ENCODE measurements at regions not wholly inside any gene's neighbourhood (a gene's known extent, or its start where the extent isn't known, plus 50 kb on each side); places are given as distances from the start of the nearest gene placed in this dataset.

DNA sequence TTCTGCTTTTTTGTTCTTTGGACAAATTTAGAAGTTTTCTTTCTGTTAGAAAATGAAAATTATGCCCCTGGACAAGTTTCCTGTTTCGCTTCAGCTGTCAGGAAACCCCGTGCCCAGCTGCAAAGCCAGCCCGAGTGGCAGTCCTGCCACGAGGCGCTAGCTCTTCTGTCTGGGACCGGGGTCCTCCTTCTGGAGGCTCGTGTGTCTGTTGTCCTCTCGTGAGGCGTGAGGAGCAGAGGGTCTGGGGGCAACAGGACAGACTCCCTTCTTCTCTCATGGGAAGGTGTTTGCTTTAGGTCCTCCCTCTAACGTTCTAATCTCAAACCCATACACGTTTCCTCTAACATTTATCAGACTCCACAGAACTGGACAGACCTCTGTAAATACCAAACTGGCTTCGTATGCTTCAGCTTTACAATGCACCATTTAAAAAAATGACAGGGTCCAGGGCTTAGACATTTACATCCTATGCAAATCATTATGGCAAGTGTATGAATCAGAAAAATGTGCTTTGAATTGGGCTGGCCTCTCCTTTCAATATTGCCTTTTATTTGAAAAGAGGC, 184.5 kb upstream of the SHH start:
- Mint-ChIP-seq H3K4me1 (no peaks in the 10 kb centered on the region), H3K4me3 (no peak overlapping the region), H3K27ac (ENCODE audit: unreplicated experiment) (no peak overlapping the region), H3K9me3 (no peaks in the 10 kb centered on the region), H3K36me3 (ENCODE audit: low read depth) (no peaks in the 10 kb centered on the region), H3K27me3 (ENCODE audit: low read depth) (no peaks in the 10 kb centered on the region)
- TF ChIP-seq, protein P1, sequence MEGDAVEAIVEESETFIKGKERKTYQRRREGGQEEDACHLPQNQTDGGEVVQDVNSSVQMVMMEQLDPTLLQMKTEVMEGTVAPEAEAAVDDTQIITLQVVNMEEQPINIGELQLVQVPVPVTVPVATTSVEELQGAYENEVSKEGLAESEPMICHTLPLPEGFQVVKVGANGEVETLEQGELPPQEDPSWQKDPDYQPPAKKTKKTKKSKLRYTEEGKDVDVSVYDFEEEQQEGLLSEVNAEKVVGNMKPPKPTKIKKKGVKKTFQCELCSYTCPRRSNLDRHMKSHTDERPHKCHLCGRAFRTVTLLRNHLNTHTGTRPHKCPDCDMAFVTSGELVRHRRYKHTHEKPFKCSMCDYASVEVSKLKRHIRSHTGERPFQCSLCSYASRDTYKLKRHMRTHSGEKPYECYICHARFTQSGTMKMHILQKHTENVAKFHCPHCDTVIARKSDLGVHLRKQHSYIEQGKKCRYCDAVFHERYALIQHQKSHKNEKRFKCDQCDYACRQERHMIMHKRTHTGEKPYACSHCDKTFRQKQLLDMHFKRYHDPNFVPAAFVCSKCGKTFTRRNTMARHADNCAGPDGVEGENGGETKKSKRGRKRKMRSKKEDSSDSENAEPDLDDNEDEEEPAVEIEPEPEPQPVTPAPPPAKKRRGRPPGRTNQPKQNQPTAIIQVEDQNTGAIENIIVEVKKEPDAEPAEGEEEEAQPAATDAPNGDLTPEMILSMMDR (conservative IDR thresholded peaks at IDR 0.05) = no peak
- no peak for DNase-seq (ENCODE audit: low read depth, low spot score)

DNA sequence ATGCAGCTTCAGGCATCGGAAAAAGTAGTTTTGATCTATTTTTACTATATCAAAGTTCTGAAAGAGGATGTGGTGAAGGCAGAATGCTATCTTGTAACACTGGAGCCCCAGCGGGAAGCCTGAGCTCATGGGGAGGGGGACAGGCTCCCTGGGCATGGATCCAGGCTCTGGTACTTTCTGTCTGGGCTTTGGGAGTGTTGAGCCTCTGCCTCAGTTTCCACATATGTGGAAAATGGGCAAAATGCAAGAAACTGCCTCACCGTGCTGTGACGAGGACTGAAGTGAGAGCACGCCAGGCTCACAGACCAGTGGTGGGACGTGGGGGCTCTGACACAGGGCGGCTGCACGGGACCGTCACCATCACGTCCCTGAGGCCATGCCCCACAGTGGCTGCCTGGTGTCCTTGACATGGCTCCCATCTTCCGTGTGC, 182.9 kb upstream of the SHH start:
- Mint-ChIP-seq H3K9me3 (no peaks in the 10 kb centered on the region), H3K4me1 (no peaks in the 10 kb centered on the region), H3K4me3 (no peak overlapping the region), H3K36me3 (ENCODE audit: low read depth) (no peaks in the 10 kb centered on the region), H3K27ac (ENCODE audit: unreplicated experiment) (no peak overlapping the region), H3K27me3 (ENCODE audit: low read depth) (no peaks in the 10 kb centered on the region)
- DNase-seq (ENCODE audit: low read depth, low spot score) = no peak
- TF ChIP-seq, protein P1 (conservative IDR thresholded peaks at IDR 0.05) = no peak

DNA sequence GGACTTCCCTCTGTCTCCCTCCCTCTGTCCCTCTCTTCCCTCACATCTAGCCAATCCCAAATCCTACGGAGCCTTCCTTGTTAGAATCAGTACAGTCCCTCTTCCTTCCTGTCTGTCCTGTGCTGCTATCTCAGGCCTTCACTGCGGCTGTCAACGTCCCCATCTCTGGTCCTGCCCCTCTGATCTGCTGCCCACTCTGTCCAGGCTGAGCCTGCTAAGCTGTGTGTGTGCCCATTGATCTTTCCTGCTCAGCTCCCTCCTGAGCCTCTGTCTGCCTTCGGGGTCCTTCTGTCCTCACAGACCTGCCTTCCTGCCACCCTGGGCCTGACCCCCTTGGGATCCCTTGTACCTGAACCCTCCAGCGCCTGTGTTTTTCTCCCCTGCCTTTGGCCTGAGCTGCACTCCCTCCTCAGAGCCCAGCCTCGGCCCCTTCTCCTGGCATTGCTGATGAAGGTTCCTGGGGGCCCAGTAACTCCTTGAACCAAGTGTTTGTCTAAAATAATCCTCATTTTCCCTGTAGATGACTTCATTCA, 182.1 kb upstream of the SHH start:
- H3K4me3 Mint-ChIP-seq = no peak overlapping the region
- H3K4me1 Mint-ChIP-seq = no peaks in the 10 kb centered on the region
- no peaks in the 10 kb centered on the region for H3K27me3 Mint-ChIP-seq (ENCODE audit: low read depth)
- peaks cover 3% of the 10 kb centered on the region for H3K9me3 Mint-ChIP-seq
- no peak for DNase-seq (ENCODE audit: low read depth, low spot score)
- H3K27ac Mint-ChIP-seq (ENCODE audit: unreplicated experiment) = peak overlapping the region; percentile 20
- H3K36me3 Mint-ChIP-seq (ENCODE audit: low read depth) = no peaks in the 10 kb centered on the region
- TF ChIP-seq, protein P1 (conservative IDR thresholded peaks at IDR 0.05) = no peak

DNA sequence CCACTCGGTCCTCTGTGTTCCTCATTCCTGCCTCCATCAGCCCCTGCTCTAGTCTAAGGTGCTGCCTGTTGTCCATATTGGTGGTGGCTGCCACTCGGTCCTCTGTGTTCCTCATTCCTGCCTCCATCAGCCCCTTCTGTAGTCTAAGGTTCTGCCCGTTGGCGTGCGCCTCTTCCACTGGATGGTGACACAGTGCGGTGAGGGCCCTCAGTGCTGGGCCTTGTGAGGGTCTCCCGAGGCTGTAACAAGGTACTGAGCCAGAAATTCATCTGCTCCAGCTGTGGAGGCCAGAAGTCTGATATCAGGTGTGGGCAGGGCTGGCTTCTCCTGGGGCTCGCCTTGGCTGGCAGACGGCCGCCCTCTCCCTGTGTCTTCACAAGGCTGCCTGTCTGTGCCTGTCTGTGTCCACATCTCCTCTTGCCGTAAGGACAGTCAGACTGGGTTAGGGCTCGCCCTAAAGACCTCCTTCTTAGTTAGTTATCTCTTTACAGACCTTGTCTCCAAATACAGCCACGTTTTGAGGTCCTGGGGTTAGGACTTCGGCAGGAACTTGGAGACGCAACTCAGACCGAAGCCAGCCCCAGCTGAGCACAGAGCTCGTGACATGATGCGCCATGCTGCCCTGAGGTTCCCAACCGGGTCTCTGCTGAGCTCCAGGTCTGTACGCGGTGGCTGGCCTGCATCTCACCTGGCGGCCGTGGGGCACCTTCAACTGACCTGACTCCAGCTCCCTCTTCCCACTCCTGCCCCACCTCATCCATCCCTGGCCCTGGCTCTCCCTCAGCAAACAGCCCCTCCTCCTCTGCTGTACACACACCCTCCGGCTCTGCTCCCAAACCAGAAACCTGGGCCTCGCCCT, 181.4 kb upstream of the SHH start:
- no peak for DNase-seq (ENCODE audit: low read depth, low spot score)
- Mint-ChIP-seq H3K4me1 (no peaks in the 10 kb centered on the region), H3K4me3 (no peak overlapping the region), H3K27ac (ENCODE audit: unreplicated experiment) (peak overlapping the region; percentile 20), H3K36me3 (ENCODE audit: low read depth) (no peaks in the 10 kb centered on the region), H3K27me3 (ENCODE audit: low read depth) (no peaks in the 10 kb centered on the region), H3K9me3 (peaks cover 4% of the 10 kb centered on the region)
- TF ChIP-seq, protein P1 (conservative IDR thresholded peaks at IDR 0.05) = no peak

DNA sequence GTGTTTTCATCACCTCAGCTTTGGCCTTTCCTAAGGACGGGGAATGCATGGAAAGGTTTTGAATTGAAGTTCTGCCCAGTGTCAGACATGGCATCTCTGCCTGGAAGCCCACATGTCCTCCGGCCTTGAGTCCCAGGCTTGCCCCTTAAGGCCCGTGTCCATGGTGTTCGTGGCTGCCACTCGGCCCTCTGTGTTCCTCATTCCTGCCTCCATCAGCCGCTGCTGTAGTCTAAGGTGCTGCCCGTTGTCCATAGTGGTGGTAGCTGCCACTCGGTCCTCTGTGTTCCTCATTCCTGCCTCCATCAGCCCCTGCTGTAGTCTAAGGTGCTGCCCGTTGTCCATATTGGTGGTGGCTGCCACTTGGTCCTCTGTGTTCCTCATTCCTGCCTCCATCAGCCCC, 180.7 kb upstream of the SHH start:
- no peaks in the 10 kb centered on the region for H3K27me3 Mint-ChIP-seq (ENCODE audit: low read depth)
- TF ChIP-seq, protein P1 (conservative IDR thresholded peaks at IDR 0.05) = no peak
- H3K4me3 Mint-ChIP-seq = no peak overlapping the region
- H3K27ac Mint-ChIP-seq (ENCODE audit: unreplicated experiment) = no peak overlapping the region
- DNase-seq (ENCODE audit: low read depth, low spot score) = no peak
- H3K4me1 Mint-ChIP-seq = no peaks in the 10 kb centered on the region
- H3K9me3 Mint-ChIP-seq = peaks cover 4% of the 10 kb centered on the region
- no peaks in the 10 kb centered on the region for H3K36me3 Mint-ChIP-seq (ENCODE audit: low read depth)
